H9 (cell line): ENCODE measurements at regions not wholly inside any gene's neighbourhood (a gene's known extent, or its start where the extent isn't known, plus 50 kb on each side); places are given as distances from the start of the nearest gene placed in this dataset.

Source experiments
- DNase-seq: peaks from one replicate; pipeline ENCODE4 v3.0.0-alpha.2; 2017
- H2AFZ ChIP-seq: one replicate; pipeline ENCODE4 v1.6.1; 2013; ENCODE audit warnings: mild to moderate bottlenecking, low read length, control low read depth, moderate library complexity
- H2AK5ac ChIP-seq: 2 replicates; pipeline ENCODE4 v1.6.1; 2013; ENCODE audit warnings: low read length, control low read depth, mixed read lengths; ENCODE audit not compliant: insufficient read length
- H2BK120ac ChIP-seq: one replicate; pipeline ENCODE4 v1.6.1; 2013; ENCODE audit warnings: low read depth, mild to moderate bottlenecking, low read length, control low read depth, inconsistent platforms; ENCODE audit not compliant: poor library complexity, severe bottlenecking
- H2BK12ac ChIP-seq: 2 replicates; pipeline ENCODE4 v1.6.1; 2013; ENCODE audit warnings: low read length, control low read depth, mixed read lengths, low read depth; ENCODE audit not compliant: insufficient read length
- H2BK15ac ChIP-seq: 2 replicates; pipeline ENCODE4 v1.6.1; 2013; ENCODE audit warnings: low read depth, low read length, control low read depth
- H2BK20ac ChIP-seq: one replicate; pipeline ENCODE4 v1.6.1; 2013; ENCODE audit warnings: low read depth, mild to moderate bottlenecking, low read length, control low read depth, inconsistent platforms; ENCODE audit not compliant: poor library complexity, severe bottlenecking
- H2BK5ac ChIP-seq: 2 replicates; pipeline ENCODE4 v1.6.1; 2013; ENCODE audit warnings: low read length, control low read depth, mixed read lengths; ENCODE audit not compliant: insufficient read length
- H3K14ac ChIP-seq: 2 replicates; pipeline ENCODE4 v1.6.1; 2013; ENCODE audit warnings: low read length, control low read depth; ENCODE audit not compliant: insufficient read depth
- H3K18ac ChIP-seq: 2 replicates; pipeline ENCODE4 v1.6.1; 2013; ENCODE audit warnings: low read depth, mild to moderate bottlenecking, mixed read lengths, low read length, control low read depth; ENCODE audit not compliant: insufficient read length
- H3K23ac ChIP-seq: 2 replicates; pipeline ENCODE4 v1.6.1; 2013; ENCODE audit warnings: low read length, control low read depth, mixed read lengths, low read depth; ENCODE audit not compliant: insufficient read length
- H3K23me2 ChIP-seq: 2 replicates; pipeline ENCODE4 v1.6.1; 2013; ENCODE audit warnings: low read depth, mild to moderate bottlenecking, mixed read lengths, low read length, control low read depth; ENCODE audit not compliant: insufficient read length, poor library complexity, severe bottlenecking
- H3K27ac ChIP-seq: 2 replicates; pipeline ENCODE4 v1.5.1; 2013; ENCODE audit warnings: low read length, control low read depth, mixed read lengths, low read depth; ENCODE audit not compliant: insufficient read length
- H3K27me3 ChIP-seq: 2 replicates; pipeline ENCODE4 v1.6.1; 2013; ENCODE audit warnings: low read length, control low read depth, inconsistent platforms; ENCODE audit not compliant: insufficient read depth
- H3K4ac ChIP-seq: 2 replicates; pipeline ENCODE4 v1.6.1; 2013; ENCODE audit warnings: low read depth, mild to moderate bottlenecking, control low read depth, inconsistent platforms, low read length, moderate library complexity
- H3K4me1 ChIP-seq: 2 replicates; pipeline ENCODE4 v1.6.1; 2013; ENCODE audit warnings: low read length, control low read depth, inconsistent platforms; ENCODE audit not compliant: insufficient read depth
- H3K4me2 ChIP-seq: 2 replicates; pipeline ENCODE4 v1.6.1; 2013; ENCODE audit warnings: low read length, control low read depth, mixed read lengths; ENCODE audit not compliant: insufficient read length, insufficient read depth
- H3K56ac ChIP-seq: 2 replicates; pipeline ENCODE4 v1.6.1; 2013; ENCODE audit warnings: low read depth, mild to moderate bottlenecking, mixed read lengths, low read length, control low read depth; ENCODE audit not compliant: insufficient read length
- H3K79me1 ChIP-seq: 2 replicates; pipeline ENCODE4 v1.6.1; 2013; ENCODE audit warnings: low read depth, mild to moderate bottlenecking, moderate library complexity, low read length, control low read depth, inconsistent platforms; ENCODE audit not compliant: insufficient read depth, poor library complexity, severe bottlenecking
- H3K79me2 ChIP-seq: 2 replicates; pipeline ENCODE4 v1.6.1; 2013; ENCODE audit warnings: low read length, control low read depth, inconsistent platforms; ENCODE audit not compliant: insufficient read depth
- H3K9ac ChIP-seq: 2 replicates; pipeline ENCODE4 v1.6.1; 2013; ENCODE audit warnings: low read length, control low read depth, mixed read lengths; ENCODE audit not compliant: insufficient read length; ENCODE audit errors: extremely low read depth
- H3K9me3 ChIP-seq: one replicate; pipeline ENCODE4 v1.6.1; 2013; ENCODE audit warnings: low read depth, low read length, inconsistent platforms; ENCODE audit not compliant: control insufficient read depth
- H3T11ph ChIP-seq: one replicate; pipeline ENCODE4 v1.6.1; 2013; ENCODE audit warnings: mild to moderate bottlenecking, low read length, control low read depth, inconsistent platforms
- H4K20me1 ChIP-seq: one replicate; pipeline ENCODE4 v1.6.1; 2013; ENCODE audit not compliant: control insufficient read depth, insufficient read length, insufficient read depth
- H4K5ac ChIP-seq: 2 replicates; pipeline ENCODE4 v1.6.1; 2013; ENCODE audit warnings: low read depth, mild to moderate bottlenecking, mixed read lengths, low read length, control low read depth; ENCODE audit not compliant: insufficient read length
- H4K8ac ChIP-seq: replicated peaks from 2 replicates; pipeline ENCODE4 v1.6.1; 2013; ENCODE audit warnings: low read length, control low read depth, mixed read lengths, low read depth; ENCODE audit not compliant: insufficient read length
- H4K91ac ChIP-seq: 2 replicates; pipeline ENCODE4 v1.6.1; 2013; ENCODE audit warnings: low read depth, mild to moderate bottlenecking, moderate library complexity, mixed read lengths, low read length, control low read depth; ENCODE audit not compliant: insufficient read length
- H3K27ac Mint-ChIP-seq, 3 experiments: 2 replicates in 2 of 3; 3 replicates in 1 of 3; pipeline ENCODE4 v1.8.0; 2020 to 2021; ENCODE audit warnings: mixed read lengths in 3 of 3, mild to moderate bottlenecking in 1 of 3, moderate library complexity in 1 of 3
- H3K27me3 Mint-ChIP-seq: 2 replicates; pipeline ENCODE4 v1.8.0; 2021; ENCODE audit warnings: low read depth, mild to moderate bottlenecking, moderate library complexity, mixed read lengths
- H3K36me3 Mint-ChIP-seq, 3 experiments: 2 replicates in 2 of 3; 3 replicates in 1 of 3; pipeline ENCODE4 v1.8.0; 2020 to 2021; ENCODE audit warnings: low read depth in 3 of 3, mixed read lengths in 3 of 3; ENCODE audit not compliant: insufficient read depth in 1 of 3
- H3K4me1 Mint-ChIP-seq, 2 experiments: 2 replicates each; pipeline ENCODE4 v1.8.0; 2020; ENCODE audit warnings: mixed read lengths in 2 of 2
- H3K4me3 Mint-ChIP-seq, 2 experiments: 2 replicates in 1 of 2; 3 replicates in 1 of 2; pipeline ENCODE4 v1.8.0; 2020 to 2021; ENCODE audit warnings: mild to moderate bottlenecking in 2 of 2, mixed read lengths in 2 of 2, moderate library complexity in 1 of 2
- H3K9me3 Mint-ChIP-seq, 2 experiments: 2 replicates in 1 of 2; 3 replicates in 1 of 2; pipeline ENCODE4 v1.8.0; 2020; ENCODE audit warnings: mild to moderate bottlenecking in 2 of 2, mixed read lengths in 2 of 2, moderate library complexity in 1 of 2
- WGBS: extraction: QIAGEN DNeasy Blood & Tissue Kit; methylation state at CpG from one replicate; pipeline ENCODE4 v1.1.7; 2013; ENCODE audit warnings: missing lambda C conversion rate, low lambda C conversion rate, mixed read lengths; ENCODE audit not compliant: insufficient read length; ENCODE audit errors: extremely low coverage; 5-methylcytosine and 5-hydroxymethylcytosine counted together
- TF ChIP-seq, protein P1 (sequence below): fragments of 200-600 bp; sonication (generic); conservative IDR thresholded peaks from 3 replicates; pipeline ENCODE4 v1.8.0; 2021; ENCODE audit warnings: antibody characterized with exemption, mild to moderate bottlenecking

GRCh38 chr7:33779216-33779615 lies 126.1 kb upstream of the BMPER start:
- no peak for DNase-seq
- no CpG with 5 or more reads among the region's 5 CpGs for WGBS
- Histone ChIP-seq H3K23me2 (no peaks in the 10 kb centered on the region), H2BK5ac (no peak overlapping the region), H3K14ac (no peak overlapping the region), H3K27me3 (no peaks in the 10 kb centered on the region), H3K27ac (no peak overlapping the region), H4K5ac (no peak overlapping the region), H3K9me3 (no peaks in the 10 kb centered on the region), H3K4me1 (no peaks in the 10 kb centered on the region), H4K91ac (no peak overlapping the region), H2BK15ac (no peak overlapping the region), H3K18ac (no peak overlapping the region), H2AK5ac (no peak overlapping the region), H3K79me1 (no peaks in the 10 kb centered on the region), H2AFZ (no peak overlapping the region), H3K4ac (no peak overlapping the region), H2BK20ac (no peak overlapping the region), H3K23ac (no peak overlapping the region), H2BK12ac (no peak overlapping the region), H3K4me2 (no peak overlapping the region), H3T11ph (no peak overlapping the region), H4K20me1 (no peaks in the 10 kb centered on the region), H2BK120ac (no peak overlapping the region), H3K56ac (no peak overlapping the region), H4K8ac (no peak overlapping the region), H3K9ac (no peak overlapping the region), H3K79me2 (no peaks in the 10 kb centered on the region)
- Mint-ChIP-seq H3K4me3 (no peak overlapping the region), H3K27me3 (no peaks in the 10 kb centered on the region; the same call in 1 of the 2 replicates), H3K36me3 (peaks cover 0 to 4% (median 0%) of the 10 kb centered on the region in 3 experiments; a peak in 1 of 7 replicates), H3K27ac (peak overlapping the region in 1 of 3 experiments; percentile 11; a peak in 1 of 7 replicates), H3K4me1 (peaks cover 13 to 18% of the 10 kb centered on the region in 2 experiments), H3K9me3 (peaks cover 3 to 4% of the 10 kb centered on the region in 2 experiments; a peak in 3 of 5 replicates)
- TF ChIP-seq, protein P1, sequence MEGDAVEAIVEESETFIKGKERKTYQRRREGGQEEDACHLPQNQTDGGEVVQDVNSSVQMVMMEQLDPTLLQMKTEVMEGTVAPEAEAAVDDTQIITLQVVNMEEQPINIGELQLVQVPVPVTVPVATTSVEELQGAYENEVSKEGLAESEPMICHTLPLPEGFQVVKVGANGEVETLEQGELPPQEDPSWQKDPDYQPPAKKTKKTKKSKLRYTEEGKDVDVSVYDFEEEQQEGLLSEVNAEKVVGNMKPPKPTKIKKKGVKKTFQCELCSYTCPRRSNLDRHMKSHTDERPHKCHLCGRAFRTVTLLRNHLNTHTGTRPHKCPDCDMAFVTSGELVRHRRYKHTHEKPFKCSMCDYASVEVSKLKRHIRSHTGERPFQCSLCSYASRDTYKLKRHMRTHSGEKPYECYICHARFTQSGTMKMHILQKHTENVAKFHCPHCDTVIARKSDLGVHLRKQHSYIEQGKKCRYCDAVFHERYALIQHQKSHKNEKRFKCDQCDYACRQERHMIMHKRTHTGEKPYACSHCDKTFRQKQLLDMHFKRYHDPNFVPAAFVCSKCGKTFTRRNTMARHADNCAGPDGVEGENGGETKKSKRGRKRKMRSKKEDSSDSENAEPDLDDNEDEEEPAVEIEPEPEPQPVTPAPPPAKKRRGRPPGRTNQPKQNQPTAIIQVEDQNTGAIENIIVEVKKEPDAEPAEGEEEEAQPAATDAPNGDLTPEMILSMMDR, result no peak
